ENCODE measurements at regions not wholly inside any gene's neighbourhood (a gene's known extent, or its start where the extent isn't known, plus 50 kb on each side); places are given as distances from the start of the nearest gene placed in this dataset.

DNA sequence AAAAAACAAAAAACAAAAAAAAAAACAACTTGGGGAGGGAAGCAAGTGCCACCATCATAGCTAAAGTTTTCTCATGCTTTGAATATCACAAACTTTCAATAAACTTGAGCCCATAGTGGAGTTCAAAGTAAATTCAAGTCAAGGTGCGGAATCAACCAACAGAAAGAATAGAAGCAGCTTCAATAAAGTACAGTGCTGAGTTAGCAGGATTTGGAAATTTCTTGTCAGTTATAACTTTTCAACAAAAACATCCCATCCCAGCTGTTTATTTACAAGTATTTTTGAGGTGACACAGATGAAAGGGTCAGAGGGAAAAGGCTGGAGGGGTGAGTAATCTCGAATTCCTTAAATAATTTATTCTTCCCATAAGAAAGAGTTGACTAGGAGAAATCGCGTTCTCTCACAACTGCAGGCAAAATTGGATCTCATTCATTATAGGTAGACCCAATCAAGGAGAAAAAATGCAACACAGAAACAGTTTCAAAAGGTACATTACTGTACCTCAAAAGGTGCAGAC is 477.4 kb upstream of the RASGRP1 start:
- no peak for TF ChIP-seq POLR2A (IDR thresholded peaks at IDR 0.05)
- TF ChIP-seq, protein P1, sequence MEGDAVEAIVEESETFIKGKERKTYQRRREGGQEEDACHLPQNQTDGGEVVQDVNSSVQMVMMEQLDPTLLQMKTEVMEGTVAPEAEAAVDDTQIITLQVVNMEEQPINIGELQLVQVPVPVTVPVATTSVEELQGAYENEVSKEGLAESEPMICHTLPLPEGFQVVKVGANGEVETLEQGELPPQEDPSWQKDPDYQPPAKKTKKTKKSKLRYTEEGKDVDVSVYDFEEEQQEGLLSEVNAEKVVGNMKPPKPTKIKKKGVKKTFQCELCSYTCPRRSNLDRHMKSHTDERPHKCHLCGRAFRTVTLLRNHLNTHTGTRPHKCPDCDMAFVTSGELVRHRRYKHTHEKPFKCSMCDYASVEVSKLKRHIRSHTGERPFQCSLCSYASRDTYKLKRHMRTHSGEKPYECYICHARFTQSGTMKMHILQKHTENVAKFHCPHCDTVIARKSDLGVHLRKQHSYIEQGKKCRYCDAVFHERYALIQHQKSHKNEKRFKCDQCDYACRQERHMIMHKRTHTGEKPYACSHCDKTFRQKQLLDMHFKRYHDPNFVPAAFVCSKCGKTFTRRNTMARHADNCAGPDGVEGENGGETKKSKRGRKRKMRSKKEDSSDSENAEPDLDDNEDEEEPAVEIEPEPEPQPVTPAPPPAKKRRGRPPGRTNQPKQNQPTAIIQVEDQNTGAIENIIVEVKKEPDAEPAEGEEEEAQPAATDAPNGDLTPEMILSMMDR (IDR thresholded peaks at IDR 0.05): no peak
